GM10248 (cell line): ENCODE measurements at regions not wholly inside any gene's neighbourhood (a gene's known extent, or its start where the extent isn't known, plus 50 kb on each side); places are given as distances from the start of the nearest gene placed in this dataset.

ENCODE experiments used
- CTCF ChIA-PET: fragments of 300-600 bp; sonication (Branson Sonifier 250); formaldehyde crosslinking; extraction: SDS; loops from one replicate; lab custom pipeline; 2021; ENCODE audit warnings: antibody characterized with exemption; lab: Yijun Ruan, JAX
- POLR2A ChIA-PET: fragments of 350-650 bp; sonication (Branson Sonifier 250); formaldehyde crosslinking; extraction: SDS; loops from one replicate; lab custom pipeline; 2020; ENCODE audit warnings: antibody characterized with exemption; lab: Yijun Ruan, JAX
- DNase-seq: peaks from one replicate; pipeline ENCODE4 v3.0.0; 2012; ENCODE audit errors: extremely low spot score
- TF ChIP-seq, protein P1 (sequence below): IDR thresholded peaks from 2 replicates; pipeline ENCODE4 v1.5.1; 2012; ENCODE audit warnings: mild to moderate bottlenecking, low read depth; ENCODE audit errors: extremely low read depth, missing control alignments, control extremely low read depth

DNA sequence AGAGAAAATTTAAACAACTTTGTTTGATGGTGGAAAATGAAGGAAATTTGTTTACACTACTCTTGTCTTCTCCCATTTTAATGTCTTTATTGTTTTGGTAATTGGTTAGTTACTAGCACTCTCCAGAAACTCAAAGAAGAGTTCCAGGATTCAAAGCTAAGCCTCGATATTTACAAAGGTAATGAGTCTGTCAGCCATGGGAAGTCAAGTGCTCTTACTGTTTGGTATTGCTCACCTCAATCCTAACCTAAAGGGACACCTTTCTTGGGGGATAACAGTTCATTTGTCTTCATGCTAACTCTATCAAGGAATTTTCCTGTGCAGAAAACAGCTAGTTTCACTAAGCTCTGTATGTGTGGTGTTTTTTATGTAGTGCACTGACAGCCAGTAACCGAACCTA lies 222.9 kb upstream of the LMO3 start:
- ChIA-PET CTCF (no interaction called here), POLR2A (no interaction called here)
- DNase-seq: no peak
- TF ChIP-seq, protein P1, sequence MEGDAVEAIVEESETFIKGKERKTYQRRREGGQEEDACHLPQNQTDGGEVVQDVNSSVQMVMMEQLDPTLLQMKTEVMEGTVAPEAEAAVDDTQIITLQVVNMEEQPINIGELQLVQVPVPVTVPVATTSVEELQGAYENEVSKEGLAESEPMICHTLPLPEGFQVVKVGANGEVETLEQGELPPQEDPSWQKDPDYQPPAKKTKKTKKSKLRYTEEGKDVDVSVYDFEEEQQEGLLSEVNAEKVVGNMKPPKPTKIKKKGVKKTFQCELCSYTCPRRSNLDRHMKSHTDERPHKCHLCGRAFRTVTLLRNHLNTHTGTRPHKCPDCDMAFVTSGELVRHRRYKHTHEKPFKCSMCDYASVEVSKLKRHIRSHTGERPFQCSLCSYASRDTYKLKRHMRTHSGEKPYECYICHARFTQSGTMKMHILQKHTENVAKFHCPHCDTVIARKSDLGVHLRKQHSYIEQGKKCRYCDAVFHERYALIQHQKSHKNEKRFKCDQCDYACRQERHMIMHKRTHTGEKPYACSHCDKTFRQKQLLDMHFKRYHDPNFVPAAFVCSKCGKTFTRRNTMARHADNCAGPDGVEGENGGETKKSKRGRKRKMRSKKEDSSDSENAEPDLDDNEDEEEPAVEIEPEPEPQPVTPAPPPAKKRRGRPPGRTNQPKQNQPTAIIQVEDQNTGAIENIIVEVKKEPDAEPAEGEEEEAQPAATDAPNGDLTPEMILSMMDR: no peak

DNA sequence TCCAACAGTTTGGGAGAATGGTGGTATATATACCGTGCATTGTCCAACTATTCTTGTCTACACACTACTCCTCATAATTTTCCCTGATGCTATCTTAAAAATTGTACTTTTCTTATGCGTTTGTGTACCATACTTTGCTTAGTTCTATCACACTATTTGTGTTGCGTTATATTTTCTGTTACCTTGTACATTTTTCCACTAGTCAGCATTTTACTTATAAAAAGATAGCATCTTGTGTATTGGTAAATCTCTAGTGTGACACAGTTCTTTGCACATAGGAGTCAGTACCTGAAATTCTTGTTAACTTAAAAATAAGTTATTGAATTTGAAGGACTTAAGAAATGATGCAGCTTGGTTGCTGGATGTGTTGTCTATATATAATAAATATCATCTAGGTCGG lies 201.8 kb upstream of the LMO3 start:
- ChIA-PET CTCF (interaction anchor here (1.6 kb wide), 1 partner anchor 16 kb away, joined by 3 read pairs; no protein-coding TSS in a partner anchor), POLR2A (no interaction called here)
- DNase-seq: no peak

DNA sequence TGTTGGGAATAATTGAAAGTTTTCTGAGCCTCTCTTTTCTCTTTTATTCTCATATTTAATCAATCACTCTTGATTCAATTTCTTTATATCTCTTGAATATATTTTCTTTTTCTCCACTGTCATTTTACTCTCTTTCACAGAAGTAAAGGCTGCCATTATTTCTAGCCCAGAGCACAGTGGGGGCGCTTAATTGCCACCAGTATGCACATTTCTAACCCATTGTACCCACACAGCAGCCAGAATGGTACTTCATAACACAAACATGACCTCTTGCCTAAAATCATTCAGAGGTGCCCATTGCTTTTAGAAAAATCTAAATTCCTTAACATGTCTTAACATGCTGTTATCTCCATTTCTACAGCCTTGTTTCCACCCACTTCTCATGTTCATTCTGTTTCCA lies 190.2 kb upstream of the LMO3 start:
- TF ChIP-seq, protein P1: no peak
- POLR2A ChIA-PET: no interaction called here
- CTCF ChIA-PET: no interaction called here
- no peak for DNase-seq

More for the DNA sequence above, 201.8 kb upstream of the LMO3 start:
- TF ChIP-seq, protein P1: no peak

DNA sequence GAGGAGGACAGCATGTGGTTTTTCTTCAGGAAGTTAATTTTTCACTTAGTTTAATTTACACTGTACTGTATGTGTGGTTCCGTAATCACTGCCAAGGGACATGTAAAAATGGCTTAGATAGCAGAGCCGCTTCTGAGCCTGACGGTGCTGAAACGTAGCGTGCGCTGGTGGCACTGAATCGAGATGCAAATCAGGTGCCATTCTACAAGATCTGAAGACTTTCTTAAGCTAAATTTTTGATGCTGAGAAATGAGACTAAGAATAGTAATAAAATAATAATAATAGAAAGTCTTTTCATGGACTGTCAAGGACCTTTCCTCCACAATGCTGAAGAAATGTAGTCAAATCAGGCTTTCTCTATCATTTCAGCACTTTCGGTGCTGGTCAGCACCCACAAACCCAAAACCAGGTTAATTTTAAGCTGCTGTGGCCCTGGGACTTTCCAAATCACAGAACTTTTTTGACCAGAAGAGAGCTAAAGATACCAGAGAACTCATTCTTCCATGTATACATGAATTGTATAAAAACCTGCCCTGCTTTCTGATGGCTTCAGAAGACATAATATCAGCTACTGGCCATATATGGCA lies 183.3 kb upstream of the LMO3 start:
- TF ChIP-seq, protein P1: no peak
- ChIA-PET CTCF (interaction anchor here (0.9 to 1.8 kb wide), 6 partner anchors 8 to 46 kb away, joined by 3 to 4 read pairs (median 4); no protein-coding TSS in a partner anchor), POLR2A (no interaction called here)

DNA sequence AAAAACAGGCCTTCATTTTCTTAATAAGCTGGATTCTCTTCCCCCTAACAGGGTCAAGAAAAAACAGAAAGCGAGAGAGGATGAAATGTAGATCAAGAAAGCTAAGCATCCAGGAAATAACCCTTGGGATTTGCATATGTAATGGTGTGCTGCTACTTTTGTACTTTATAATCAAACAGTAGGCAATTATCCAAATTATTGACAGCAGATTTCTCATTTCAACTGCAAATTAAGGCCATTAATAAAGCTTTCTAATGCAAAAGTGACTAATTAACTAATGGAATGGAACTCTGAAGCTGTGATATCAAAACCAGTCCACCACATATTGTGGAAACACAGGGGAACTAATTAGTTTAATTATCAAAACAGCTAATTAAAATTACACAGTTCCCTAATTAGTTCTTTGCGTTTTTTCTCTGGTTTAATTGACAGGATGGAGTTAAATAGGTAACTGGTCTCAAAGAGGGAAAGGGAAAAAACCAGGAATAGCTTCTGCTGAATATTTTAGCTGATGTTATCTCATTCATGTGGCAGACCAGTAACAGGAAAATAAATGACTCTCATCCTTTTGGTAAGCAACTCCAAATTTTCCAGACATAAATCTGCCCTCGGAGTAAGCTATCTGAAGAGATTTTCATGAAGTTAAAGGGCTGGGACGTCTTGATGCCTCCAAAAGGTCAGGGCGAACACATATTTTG lies 182.7 kb upstream of the LMO3 start:
- ChIA-PET POLR2A (no interaction called here), CTCF (interaction anchor here (1.1 to 1.8 kb wide), 3 partner anchors 9 to 18 kb away, joined by 4 read pairs; no protein-coding TSS in a partner anchor)
- TF ChIP-seq, protein P1: no peak
- DNase-seq: no peak

More for the DNA sequence above, 183.3 kb upstream of the LMO3 start:
- DNase-seq: no peak

DNA sequence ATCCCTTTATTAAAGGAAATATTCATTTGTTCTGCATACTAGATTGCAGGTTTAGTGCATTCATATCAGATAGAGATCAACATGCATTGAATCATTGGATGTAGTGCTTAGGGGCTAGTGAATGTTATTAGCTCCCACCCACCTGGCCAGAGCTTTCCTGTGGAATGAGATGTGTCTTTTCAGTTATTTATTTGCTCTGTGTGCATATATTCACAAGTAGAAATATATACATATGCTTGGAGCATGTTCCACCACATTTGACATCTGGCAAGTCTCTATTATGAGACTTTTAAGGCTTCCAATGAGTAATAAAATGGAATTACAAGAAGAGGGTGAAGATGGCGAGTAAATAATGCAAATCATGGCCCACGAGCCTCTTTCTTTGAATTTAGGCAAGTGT lies 180.0 kb upstream of the LMO3 start:
- TF ChIP-seq, protein P1: no peak
- ChIA-PET CTCF (no interaction called here), POLR2A (no interaction called here)
- no peak for DNase-seq
